HG03103 (cell line): ENCODE measurements at regions not wholly inside any gene's neighbourhood (a gene's known extent, or its start where the extent isn't known, plus 50 kb on each side); places are given as distances from the start of the nearest gene placed in this dataset.
"Not testable (repeated sequence)": the region's sequence is repeated elsewhere in the genome, so short reads cannot be mapped to it uniquely, and the experiment has no call there.

Source experiments
- ATAC-seq: cut with Tn5 transposase; IDR thresholded peaks from one replicate; pipeline ENCODE4 v1.9.1; 2021; ENCODE audit warnings: low read depth; ENCODE audit not compliant: unreplicated experiment

DNA sequence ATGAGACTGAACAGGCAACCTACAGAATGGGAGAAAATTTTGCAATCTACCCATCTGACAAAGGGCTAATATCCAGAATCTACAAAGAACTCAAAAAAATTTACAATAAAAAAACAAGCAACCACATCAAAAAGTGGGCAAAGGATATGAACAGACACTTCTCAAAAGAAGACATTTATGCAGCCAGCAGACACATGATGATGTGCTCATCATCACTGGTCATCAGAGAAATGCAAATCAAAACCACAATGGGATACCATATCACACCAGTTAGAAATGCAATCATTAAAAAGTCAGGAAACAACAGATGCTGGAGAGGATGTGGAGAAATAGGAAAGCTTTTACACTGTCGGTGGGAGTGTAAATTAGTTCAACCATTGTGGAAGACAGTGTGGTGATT is 51.7 kb upstream of the PAXBP1 start:
- not testable (repeated sequence) for ATAC-seq

DNA sequence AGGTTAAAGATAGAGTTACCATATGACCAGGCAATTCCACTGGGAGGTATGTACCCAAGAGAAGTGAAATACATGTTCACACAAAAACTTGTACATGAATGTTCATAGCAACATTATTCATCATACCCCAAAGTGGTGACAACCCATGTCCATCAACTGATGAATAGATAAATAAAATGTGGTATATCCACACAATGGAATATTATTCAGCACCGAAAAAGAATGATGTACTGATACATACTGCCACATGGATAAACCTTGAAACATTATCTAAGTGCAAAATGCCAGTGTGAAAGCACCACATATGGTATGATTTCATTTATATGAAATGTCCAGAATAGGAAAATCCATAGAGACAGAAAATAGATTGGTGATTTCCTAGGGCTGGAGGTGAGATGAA is 53.4 kb upstream of the PAXBP1 start:
- no peak for ATAC-seq

DNA sequence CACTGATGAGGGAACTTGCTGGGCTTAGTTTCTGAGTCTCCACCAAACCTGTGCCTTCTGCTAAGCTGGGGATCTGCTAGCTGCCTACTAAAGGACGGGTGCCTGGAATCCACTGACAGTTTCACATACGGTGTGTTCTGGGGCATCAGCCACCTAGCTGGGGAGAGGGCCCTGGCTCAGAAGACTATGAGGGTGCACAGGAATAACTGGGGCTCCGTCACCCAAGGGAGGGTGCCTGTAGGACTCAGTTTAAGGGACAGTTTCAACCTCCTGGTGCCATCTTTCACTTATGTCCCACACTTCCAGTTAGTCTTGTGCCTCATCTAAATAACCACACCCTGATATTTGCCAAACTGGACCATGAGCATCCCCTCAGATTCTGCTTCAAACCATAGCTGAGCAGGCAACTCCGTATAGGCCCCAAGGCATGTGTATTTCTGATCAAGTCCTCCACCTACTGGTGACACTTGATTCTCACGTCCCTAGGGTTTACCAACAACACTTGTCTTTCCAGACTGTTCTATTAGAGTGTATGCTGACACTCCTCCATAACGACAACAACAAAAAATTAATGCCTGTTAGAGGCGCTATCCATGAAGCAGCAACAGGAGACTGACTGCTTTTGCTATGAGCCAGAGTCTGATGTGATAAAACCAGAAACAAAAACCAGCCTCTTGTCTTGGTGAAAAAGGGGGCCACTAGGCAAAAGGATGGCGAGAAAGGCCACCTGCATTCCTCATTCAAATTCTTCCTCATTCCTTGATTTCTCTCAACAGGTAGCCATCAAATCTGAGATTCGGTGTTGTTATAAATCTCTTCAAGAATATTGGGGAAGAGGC is 55.0 kb upstream of the PAXBP1 start:
- no peak for ATAC-seq

DNA sequence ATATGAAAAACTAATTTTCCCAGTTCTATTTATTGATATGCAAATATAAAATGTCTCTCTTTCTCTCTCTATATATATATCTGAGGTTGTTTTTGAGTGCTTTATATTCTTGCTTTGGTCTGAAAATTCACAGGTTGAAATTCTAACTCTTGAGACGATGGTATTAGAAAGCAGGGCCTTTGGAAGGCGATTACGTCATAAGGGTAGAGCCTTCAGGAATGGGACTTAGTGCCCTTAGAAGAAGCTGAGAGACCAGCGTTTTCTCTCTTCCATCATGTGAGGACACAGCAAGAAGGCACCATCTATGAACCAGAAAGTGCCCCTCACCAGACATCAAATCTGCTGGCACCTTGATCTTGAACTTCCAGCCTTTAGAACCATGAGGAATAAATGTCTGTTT is 57.4 kb upstream of the PAXBP1 start:
- ATAC-seq, result no peak

DNA sequence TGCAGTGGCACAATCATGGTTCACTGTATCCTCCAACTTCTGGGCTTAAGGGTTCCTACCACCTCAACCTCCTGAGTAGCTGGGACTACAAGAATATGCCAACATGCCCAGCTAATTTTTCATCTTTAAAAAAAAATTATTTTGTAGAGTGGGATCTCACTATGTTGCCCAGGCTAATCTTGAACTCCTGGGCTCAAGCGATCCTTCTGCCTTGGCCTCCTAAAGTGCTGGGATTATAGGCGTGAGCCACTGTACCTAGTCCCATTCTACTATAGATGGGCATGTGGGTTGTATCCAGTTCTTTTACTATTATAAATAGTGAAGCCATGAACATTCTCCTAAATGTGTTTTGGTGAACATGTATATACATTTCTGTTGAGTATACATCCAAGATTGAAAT is 57.9 kb upstream of the PAXBP1 start:
- ATAC-seq, result no peak

DNA sequence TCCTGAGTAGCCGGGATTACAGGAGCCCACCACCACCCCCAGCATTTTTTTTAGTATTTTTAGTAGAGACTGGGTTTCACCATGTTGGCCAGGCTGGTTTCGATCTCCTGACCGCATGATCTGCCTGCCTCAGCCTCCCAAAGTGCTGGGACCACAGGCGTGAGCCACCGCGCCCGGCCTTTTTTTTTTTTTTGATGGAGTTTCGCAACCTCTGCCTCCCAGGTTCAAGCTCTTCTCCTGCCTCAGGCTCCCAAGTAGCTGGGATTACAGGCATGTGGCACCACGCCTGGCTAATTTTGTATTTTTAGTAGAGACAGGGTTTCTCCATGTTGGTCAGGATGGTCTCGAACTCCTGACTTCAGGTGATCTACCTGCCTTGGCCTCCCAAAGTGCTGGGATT is 60.2 kb upstream of the PAXBP1 start:
- ATAC-seq, result not testable (repeated sequence)

DNA sequence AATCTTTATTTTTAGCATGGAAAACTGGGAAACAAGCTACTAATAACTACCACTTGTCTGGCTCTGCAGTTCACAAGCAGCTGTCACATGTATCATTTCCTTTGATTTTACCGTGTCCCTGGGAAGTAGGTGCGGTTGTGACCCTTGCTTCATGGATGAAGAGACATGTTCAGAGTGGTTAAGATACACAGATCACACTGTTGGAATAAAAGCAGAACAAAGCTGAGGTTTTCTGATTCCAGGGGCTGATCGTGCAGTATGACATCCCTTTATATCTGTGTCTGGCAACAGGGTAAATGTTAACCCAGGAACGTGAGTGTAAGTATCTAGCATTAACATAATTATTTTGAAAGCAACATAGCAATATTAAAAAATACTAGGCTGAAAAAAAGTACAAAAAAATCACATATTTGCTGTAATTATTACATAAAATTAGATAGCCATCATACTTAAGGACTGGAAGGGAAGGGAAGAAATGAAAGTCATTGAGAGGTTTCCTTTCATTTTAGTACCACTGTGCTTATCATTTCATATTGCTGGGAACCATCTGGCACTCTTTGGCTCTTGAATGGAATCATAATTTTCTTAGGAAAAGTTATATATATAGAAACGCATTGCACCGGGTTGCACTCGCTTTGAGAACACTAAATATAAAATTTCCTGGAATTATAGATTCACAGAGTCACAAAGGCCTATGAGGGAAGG is 62.8 kb upstream of the PAXBP1 start:
- ATAC-seq, result no peak

DNA sequence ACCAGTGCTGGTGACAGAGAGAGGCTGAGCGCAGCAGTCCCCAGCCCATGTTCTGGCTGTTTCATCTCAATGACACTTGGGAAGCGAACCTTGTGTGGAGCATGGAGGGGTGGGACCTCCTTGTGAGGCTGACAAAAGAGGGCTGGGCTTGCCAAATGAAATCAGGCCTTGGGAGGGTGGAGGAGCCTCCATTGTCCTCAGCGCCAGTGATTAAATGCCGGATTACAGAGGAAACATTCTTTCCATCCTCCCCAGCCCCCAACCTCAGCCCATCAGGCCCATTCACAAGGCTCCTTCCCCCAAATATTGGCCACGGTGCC is 63.3 kb upstream of the PAXBP1 start:
- ATAC-seq, result no peak

DNA sequence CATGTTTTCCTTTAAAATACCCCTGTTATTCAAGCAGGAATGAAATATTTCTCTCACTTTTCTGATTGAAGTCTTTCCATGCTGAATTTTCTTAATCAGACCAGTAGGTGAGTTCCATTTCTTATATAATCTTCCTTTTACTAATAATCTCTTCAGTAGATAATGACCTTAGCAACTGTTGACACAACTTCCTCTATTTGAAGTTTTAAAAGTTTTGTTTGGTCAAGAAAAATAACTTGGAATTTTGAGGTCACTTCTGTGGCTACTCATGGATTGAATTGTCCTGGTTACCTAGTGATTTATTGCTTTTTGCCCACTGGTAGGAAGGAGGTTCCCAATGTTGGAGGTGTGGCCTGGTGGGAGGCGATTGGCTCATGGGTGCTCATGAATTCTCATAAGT is 70.6 kb upstream of the PAXBP1 start:
- ATAC-seq, result no peak

DNA sequence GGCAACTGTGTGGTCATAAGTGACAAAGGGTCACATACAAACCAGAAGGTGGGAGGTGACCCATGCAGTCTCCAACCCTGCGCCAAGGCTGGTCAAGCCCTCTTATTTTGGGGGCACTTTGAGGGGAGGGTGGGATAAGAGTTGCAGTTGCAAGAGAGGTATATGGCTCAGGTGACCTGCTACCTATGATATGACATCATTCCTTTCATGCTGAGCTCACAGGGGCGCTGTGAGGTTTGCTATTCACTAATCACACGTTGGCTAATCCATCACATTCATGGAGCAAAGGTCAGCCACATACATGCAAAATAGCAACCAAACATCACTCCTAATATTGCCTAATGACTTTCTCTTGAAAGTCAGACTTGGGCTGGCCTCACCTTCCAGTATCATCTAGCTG is 72.0 kb upstream of the PAXBP1 start:
- ATAC-seq, result no peak

DNA sequence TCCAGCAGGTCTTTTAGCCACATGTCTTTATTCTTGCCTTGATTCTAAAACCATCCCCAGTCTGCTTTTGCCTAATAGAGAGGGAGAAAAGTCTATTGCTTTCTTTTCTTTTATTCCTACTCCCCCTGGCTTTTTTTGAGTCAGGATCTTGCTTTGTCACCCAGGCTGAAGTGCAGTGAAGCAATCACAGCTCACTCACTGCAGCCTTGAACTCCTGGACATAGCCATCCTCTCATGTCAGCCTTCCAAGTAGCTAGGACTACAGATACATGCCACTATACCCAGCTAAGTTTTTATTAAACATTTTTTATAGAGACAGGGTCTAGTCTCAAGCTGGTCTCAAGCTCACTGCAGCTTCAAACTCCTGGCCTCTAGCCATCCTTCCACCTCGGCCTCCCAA is 72.5 kb upstream of the PAXBP1 start:
- ATAC-seq, result no peak

DNA sequence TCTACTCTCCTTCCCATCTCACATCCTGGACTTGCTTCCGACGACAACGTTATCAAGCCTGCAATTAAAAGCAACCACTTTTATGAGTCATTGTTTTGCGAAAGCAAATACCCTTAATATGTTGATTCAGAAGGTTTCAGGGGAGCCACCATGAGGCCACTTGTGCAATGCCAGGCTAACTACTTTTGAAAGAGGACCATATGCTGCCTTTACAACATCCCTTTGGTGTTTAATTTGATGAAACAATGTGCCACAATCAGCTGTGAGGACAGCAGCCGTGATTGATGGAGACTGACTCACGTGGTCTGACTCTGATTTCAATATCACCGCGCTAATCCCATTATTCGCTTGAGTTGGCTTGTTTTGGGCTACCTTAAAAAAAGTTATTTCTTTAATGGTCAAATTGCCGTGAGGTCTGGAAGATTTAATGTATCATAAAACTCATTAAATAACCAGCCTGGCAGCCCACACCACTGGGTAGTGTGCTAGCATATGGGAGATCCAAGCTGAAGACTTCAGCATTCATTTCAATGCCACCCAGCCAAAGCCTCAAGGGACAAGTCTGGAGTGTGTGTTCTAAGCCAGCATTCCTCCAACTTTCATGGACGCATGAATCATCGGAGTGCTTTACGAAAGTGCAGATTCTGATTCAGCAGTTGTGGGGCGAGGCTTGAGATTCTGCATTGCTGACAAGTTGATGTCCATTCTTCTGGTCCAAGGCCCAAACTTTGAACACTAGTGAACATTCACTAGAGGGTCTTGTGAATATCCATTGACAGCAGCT is 73.3 kb upstream of the PAXBP1 start:
- ATAC-seq, result no peak

DNA sequence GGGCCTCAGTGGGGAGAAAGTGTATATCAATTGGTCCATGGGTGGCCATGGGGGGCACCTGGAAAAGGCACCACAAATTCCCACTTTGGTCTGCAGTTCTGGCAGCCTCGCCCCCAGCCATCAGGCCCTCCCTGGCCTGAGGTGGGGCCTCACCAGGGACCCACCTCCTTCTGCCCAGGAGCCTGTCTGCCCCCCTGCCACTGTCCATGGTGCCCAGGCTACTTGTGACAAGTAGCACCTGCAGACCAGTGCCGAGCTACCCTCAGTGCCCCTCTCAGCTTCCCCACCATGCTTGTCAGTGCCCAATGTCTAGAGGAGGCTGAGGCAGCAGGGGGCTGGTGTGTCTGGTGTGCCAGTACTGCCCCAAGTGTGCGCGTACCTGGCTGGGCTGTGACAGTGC is 87.1 kb upstream of the PAXBP1 start:
- ATAC-seq, result no peak

DNA sequence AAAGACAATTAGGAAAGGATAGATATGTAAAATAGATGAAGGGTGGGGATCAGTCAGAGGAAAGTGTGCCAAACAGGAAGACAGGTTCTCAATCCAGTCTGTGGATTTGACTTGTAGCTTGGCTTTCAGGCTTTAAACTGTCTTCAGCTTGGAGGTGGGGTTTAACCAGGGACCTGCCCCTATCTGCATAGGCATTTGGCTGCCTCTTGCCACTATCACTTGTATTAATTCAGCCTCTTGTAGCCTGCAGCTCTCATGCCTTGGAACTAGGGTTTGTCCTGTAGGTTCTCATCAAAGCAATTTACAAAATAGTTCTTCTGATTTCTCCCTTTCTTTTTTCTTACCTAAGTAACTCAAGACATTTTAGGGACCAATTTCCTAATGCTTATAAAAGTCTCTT is 88.8 kb upstream of the PAXBP1 start:
- no peak for ATAC-seq

DNA sequence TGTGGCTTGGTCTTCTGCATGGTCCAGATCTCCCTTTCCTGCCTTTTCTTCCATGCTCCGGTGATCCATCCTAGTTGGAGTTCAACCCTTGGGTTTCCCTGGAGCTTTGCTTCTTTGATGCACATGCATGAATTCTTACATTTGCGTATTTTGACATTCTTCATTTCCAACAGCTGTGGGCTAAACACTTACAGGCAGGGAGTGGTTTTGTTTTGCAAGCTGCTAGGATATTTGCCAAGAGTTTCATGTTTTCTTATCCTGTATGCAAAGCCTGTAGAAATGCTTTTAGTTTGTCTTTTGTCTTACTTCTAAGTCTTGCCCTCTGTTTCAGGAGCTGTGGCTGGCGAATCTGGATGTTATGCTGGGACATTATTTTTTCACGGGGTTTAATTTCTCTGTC is 90.3 kb upstream of the PAXBP1 start:
- ATAC-seq, result no peak

DNA sequence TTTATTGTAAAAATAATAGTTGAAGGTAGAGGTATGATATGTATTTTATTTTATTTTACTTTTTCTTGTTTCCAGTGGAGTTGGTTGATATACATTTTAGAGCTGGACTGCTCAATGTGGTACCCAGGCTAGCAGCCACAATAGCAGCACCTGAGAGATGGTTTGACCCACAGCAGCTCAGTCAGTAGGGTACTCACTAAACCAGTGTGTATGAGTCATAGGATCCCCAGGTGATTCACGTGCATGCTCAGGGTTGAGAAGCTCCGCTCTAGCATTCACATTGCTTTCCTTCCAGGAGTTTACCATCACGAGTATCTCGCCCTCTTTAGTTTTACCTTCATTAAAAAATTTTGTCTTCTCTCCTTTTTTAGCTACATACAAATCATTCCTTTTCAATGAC is 96.0 kb upstream of the PAXBP1 start:
- ATAC-seq, result no peak

DNA sequence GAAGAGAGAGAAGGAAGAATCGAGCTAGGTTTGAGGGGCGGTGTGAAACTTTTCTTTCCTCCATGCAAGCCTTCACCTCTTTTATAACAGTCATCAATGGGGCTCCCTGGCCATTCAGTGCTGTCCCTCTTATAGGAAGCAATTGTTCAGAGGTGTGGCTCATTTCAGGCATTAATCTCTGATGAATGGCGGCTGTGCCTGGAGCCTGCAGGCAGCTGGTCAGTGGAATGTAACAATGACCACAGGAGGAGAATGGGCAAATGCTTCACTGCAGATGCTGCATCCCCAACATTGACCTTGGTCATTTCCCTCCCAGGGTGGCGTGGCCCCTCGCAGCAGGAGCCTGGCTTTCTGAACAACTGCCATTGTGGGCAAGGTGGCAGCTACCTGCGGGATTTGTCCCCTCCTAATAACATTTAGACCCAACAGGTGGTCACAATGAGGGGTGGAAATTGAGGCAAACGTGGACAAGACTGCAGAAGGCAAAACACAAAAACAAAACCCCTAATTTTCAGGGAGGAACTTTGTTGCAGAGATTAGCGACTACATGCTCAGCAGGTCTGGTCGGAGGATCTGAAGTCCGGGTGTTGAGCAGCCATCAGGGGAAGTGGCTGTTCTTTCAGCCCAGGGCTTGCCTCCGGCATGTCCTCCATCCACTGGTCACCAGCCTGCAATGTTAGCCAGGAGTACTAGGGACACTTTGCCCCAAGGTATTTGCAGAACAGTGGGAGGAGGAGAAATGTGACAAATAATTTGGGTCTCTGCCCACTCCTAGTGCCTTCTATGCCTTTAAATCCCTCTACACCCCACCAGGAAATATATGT is 97.3 kb upstream of the PAXBP1 start:
- ATAC-seq, result no peak

DNA sequence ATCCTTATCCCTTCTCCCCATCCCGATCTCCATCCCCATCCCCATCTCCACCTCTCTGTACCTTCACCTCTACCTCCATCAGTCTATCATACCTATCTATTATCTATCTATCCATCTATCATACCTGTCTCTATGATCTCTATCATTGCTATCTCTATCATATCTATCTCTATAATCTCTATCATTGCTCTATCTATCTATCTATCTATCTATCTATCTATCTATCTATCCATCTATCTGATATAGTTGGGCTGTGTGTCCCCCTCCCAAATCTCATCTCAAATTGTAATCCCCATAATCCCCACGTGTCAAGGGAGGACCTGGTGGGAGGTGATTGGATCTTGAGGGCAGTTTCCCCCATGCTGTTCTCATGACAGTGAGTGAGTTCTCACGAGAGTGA is 97.9 kb upstream of the PAXBP1 start:
- ATAC-seq, result no peak

DNA sequence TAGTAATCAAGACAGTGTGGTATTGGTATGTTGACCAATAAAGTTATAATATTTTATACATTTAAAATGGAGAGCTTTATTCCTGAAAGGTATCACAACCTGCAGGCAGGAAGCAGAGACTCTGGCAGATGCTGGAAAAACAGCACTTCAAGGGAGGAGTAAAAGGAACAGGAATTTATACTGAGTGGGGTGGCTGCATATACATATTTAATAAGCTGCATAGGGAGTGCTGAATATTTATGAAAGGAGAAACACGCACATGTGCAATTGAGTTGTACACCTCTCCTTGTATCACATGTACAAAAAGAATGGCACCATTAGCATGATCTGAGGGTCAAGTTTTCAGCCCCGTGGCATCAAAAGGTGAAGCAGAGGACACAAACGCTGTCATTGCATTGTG is 104.9 kb upstream of the PAXBP1 start:
- ATAC-seq, result no peak

DNA sequence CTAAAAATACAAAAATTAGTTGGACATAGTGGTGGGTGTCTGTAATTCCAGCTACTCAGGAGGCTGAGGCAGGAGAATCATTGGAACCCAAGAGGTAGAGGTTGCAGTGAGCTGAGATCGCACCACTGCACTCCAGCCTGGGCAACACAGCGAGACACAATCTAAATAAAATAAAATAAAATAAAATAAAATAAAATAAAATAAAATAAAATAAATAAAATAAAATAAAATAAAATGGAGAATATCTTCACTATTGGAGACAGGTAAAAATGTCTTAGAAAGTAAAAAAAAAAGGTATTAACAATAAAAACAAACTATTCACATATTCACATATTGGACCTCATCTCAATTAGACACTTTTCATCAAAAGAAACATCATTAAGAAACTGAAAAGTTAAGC is 106.3 kb upstream of the PAXBP1 start:
- ATAC-seq, result not testable (repeated sequence)

DNA sequence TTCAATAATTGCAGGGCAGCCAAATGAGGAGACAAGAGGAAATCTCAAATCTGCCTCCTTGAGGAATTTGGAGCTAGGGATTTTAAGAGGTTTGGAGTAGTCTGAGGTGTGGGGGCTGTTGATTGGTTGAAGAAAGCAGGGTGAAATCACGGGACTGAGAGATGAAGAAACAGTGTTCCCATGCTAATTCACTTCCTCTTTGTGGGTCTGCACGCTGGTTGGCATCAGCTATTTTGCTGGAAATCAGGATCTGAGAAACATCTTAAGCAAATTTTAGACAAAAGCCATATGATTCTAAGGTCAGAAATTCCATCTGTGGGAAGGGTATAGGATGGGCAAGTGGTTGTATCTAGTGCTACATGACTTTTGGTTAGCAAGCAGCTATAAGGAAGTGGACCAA is 107.1 kb upstream of the PAXBP1 start:
- ATAC-seq, result no peak
